ENCODE measurements at regions not wholly inside any gene's neighbourhood (a gene's known extent, or its start where the extent isn't known, plus 50 kb on each side); places are given as distances from the start of the nearest gene placed in this dataset.

DNA sequence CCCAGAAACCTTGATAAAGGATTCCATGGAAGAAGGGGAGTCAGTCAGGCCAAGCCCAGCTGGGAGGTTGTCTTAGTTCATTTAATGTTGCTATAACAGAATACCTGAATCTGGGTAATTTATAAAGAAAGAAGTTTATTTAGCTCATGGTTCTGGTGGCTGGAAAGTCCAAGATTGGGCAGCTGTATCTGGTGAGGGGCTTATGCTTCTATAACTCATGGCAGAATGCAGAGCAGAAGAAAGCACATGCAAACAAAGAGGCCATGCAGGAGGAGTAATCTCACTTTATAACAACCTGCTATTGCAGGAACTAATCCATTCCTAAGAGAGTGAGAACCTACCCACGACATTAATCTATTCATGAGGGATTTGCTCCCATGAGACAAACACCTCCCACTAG, 54.2 kb upstream of the ANKRD1 start:
- DNase-seq (ENCODE audit: low read depth) = no peak

DNA sequence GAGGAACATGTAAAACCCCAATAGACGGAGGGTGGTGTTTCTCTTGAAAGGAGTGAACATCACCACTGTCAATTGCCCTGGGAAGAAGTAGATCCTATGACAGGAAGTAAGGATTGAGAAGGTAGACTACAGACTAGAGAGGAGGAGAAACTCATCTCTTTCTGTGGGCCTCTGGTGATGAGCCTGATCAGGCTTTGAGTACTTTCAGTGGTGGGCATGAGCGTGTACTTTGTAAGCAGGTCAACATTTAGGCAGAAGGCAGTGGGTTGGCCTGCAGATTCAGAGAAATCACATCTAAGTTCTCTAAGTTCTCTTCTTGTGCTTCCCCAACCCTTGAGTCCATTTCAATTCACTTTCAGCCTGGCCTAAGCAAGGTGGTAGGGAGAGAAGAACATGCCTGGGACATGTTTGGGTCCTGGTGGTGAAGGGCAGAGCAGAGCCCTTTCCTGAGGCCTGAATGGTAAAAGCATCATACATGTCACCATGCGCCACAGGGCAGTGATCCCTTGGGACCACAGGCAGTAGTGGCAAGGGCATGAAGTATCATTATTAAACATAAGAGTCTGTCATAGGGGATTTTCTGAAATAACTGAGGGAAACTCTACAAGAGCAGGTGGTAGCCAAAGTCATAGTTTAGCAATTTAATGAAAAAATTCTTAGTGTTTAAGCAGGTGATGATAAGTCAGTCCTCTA, 56.4 kb upstream of the ANKRD1 start:
- DNase-seq (ENCODE audit: low read depth) = no peak

DNA sequence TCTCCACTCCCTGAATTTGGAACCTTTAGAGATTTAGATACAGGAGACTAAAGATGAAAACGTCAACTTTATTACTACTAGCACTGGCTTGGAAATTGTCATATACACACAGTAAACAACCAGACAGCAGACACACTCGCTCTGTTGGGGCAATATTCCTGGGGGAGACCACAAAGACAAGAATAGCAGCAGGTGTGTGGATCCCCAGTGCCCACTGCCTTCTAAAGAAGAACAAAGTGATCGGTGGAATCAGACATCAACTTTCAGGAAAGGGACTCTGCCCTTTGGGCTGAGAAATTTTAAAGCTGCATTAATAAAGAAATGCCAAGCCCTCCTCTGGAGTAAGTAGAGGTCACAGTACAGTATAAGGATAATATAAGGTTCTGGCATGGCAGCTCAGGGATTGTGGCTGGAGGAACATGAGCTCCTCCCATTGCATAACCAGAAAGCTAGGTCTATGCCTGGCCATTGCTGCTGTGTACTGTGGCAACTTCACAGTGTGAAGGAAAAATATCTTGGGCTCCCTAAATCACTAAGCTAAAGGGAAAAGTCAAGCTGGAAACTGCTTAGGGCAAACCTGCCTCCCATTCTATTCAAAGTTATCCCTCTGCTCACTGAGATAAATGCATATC, 57.1 kb upstream of the ANKRD1 start:
- no peak for DNase-seq (ENCODE audit: low read depth)

DNA sequence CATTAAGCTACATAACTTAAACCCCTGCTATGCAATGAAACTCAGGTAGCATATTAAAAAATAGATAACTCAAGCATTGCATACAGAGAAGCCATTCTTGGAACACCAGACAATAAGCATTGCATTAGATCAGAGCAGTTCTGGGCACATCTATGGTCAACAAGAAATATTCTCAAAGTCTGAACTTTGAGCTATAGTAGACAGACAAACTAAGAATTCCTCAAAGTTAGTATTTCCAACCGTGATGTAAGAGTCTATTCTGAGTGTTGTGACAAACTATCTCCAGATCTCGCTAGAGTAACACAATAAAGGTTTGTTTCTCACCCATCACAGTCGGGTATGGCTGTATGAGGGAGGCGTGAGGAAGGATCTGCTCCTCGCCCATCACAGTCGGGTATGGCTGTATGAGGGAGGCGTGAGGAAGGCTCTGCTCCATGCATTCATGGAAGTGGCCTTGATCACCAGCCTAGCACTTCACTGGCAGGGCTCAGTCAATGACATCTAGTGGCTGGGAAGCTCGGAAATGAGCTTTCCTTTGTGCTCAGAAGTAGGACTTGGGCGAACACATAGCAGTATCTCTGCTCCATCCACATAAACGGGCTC, 61.6 kb upstream of the ANKRD1 start:
- no peak for DNase-seq (ENCODE audit: low read depth)

DNA sequence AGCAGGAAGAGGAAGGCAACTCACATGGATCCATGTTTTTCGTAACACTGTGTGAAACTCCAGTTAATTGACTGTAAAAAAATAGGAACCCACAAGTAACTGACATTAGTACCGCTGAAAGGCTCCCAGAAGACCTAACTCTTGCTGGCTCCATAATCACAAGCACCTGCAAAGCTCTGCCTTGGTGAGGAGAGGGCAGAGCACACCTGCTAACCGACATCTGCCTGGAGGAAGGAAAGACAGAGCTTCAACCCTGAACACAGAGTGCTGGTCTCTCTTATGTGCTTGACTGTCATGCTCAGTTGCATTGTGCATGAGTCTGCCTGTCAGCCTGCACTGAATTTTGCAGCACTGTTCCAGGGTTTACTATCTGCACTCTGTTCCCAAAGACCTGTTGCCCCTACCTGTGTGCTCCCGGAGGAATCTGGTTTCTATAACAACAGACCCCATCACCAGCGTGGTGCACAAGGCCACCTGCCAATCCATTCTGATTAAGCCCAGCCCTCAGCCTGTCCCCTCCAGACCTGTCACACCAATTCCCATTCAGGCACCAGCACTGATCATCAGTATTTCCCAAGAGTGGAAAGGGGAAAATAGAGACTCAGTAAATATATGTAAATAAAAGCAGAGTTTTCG, 63.1 kb upstream of the ANKRD1 start:
- no peak for DNase-seq (ENCODE audit: low read depth)

DNA sequence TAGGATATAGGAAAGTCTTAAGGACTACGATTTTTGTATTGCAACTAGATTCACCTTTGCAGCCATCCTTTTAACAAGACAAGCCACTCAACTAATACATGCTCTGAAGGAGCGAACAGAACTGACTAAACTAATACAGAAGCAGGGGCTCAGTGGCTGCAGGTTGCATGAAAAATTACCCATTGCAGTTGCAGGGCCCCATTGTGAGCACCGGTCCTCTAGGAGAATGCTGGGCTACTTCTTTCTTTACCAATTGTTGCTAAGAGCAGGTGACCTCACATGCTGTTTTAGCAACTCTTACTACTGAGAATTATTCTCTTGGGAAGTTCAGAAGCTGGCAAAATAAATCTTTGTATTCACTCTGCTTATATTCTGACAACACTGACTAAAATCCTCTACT, 64.0 kb upstream of the ANKRD1 start:
- DNase-seq (ENCODE audit: low read depth) = no peak

DNA sequence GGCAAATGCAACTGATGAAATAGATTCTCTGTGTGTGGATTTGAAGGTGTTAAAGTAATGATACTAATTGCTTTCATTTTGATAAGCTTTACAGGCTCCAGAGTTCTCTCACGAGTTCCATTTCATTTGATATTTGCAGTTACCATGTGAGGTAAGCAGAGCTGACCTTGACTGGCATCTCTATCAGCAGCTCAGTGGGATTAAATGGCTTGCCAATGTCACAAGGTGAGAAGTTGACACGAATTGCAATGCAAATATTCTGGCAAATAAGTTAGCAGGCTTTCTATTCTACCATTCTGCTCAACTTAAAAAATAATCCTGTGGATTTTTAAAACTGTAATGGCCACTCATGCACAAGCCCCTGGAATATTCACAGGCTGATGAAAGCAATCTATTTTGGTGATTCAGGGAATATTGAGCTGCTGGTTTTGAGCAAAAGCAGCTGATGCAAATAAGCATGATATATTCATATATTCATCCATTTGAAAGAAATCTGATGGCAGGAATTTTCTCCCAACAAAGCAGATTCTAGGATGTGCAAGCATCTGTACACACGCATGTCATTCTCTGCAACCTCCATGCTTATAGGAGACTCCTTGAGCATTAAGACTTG, 64.5 kb upstream of the ANKRD1 start:
- no peak for DNase-seq (ENCODE audit: low read depth)

DNA sequence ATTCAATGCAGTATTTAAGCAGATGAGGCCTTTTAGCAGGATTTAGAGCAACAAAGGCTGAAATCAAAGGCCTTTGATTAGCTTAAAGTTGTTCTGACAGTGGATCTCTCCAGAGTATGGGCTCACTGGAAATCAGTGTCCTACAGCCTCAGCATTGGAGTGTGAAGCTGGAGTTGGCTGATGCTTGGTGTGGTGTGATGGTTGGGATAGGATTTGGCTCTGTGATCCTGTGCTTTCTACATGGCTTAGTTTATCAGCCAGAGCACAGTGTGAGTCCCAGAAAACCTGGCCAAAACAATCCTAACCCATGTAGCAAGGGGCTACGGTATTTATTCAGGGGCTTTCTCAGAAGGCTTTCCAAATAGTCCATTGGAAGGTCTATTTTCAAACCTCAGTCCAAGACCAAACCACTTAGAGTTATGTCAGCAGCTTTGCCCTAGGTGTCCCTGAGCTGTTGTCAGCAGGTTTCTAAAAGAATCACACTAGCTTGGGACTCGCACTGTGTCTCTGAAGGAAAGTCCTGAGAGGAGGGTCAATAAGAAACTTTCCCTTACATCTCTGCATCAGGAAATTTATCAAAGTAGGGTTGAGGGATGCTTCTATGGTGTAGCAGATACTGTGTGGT, 65.4 kb upstream of the ANKRD1 start:
- no peak for DNase-seq (ENCODE audit: low read depth)

DNA sequence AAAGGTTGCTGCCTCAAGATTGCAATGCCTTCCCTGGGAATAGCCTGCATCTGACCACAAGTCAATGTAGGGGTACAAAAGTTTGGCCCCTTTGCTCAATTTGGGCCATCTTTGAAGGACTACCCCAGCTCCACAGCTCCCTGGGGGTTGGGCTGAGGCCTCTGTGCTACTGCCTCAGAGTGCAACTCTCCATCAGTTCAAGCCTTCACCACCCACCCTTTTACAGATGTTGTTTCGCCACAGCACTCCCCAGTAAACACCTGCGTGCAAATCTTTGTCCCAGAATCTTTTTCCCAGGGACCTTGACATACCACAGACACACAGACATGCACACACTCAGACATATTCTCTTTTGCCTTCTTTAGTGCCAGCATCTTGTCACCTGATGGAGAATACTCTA, 66.0 kb upstream of the ANKRD1 start:
- DNase-seq (ENCODE audit: low read depth) = no peak

DNA sequence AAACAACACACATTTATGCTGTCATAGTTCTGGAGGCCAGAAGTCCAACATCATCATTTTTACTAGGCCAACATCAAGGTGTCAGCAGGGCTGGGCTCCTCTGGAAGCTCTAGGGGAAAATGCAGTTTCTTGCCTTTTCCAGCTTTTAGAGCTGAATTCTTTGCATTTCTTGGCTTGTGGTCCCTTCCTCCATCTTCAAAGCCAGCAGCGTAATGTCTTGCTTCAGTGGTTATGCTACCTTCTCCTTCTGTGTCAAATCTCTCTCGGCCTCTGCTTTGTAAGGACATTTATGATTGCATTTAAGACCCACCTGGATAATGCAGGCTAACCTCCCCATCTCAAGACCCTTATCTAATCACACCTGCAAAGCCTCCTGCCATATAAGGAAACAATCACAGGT, 66.5 kb upstream of the ANKRD1 start:
- no peak for DNase-seq (ENCODE audit: low read depth)

DNA sequence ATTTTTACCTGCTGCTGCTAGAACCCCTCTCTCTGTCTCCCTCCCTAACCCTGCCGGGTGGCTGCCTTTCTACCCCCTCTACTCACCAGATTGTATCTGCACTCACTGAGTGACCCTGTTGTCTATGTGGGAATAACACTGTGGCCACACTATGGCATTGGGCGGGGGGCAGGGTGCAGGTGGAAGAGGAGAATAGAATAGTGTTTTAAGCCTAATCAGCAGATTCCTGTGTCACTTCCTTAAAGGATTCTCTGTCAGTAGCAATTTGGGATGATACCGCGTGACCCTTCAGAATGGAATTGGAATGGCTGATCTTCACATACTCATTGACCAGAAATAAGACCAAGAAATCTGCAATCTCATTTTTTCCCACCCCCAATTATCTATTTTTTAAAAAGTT, 67.1 kb upstream of the ANKRD1 start:
- no peak for DNase-seq (ENCODE audit: low read depth)

DNA sequence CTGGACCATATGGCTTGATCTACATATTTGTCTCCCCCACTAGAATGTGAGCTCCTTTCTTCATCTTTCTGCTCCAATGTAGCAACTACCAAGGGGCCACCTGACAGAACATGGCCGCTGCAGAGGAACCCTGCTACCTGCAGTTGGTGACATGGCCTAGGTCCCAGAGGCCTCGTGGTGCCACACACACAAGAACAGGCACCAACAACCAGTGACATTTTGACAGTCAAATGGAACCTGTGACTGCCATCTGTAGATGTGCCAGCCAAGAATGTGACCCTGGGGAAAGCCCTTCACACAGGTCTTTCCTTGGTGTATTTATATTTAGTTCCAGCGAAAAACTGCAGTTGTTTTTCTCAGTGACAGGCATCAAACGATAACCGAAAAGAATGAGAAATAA, 67.9 kb upstream of the ANKRD1 start:
- DNase-seq (ENCODE audit: low read depth) = no peak

DNA sequence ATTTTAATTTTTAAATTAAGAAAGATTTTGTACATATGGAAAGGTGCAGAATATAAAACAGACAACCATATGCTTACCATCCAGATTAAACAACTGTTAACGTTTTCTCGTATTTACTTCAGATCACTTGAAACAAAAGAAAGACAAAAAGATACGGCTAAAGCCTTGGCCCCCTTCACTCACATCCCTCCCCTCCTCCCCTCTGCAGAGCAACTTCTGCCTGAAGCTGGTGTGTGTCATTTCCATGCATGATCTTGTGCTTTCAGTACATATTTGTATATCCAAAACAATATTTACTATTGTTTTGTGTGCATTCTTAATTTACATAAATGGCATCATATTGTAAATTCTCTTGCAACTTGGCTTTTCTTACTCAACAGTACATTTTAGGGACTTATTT, 68.5 kb upstream of the ANKRD1 start:
- DNase-seq (ENCODE audit: low read depth) = no peak

DNA sequence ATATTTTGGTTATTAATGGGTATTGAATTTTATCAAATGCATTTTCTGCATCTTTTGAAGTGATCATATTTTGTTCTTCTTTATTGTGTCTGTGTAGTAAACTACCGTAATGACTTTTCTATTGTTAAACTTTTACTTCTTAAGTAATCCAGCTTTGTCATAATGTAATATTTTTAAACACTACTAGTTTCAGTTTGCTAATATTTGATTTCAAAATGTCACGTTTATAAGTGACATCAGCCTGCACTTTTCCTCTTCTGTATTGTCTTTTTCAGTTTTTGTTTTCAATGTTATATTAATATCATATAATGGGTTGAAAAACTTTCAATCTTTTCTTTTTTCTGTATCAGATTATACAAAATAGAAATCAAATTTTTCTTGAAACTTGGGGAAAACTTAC, 71.6 kb upstream of the ANKRD1 start:
- no peak for DNase-seq (ENCODE audit: low read depth)

DNA sequence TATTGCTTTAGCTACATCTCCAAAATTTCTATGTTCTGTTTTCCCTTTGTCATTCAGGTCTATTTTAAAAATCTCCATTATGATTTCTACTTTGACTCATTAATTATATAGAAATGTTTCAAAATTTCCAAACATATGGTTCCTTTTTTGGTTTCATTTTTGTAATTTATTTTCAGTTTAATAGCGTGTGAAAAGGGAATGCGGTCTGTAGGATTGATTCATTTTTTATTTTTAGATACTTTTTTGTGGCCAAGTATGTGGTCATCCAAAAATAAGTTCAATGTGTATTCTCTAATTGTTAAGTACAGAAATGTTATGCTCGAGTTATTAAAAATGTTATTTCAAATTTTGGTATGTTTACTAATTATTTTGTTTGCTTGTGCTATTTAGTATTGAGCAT, 72.5 kb upstream of the ANKRD1 start:
- no peak for DNase-seq (ENCODE audit: low read depth)

DNA sequence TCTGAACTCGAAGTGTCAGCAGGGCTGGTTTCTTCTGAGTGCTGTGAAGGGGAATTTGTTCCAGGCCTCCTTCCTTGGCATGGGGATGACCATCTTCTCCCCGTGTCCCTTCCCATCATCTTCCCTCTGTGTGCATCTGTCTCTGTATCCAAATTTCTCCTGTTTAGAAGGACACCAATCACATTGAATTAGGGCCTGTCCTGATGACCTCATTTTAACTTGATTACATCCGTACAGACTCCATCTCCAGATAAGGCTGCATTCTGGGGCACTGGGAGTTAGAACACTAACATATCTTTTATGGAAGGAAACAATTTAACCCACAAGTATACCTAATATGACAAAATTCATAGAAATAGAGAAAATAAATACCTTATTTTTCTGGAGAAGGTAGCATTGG, 76.8 kb upstream of the ANKRD1 start:
- DNase-seq (ENCODE audit: low read depth) = peak; percentile 21

DNA sequence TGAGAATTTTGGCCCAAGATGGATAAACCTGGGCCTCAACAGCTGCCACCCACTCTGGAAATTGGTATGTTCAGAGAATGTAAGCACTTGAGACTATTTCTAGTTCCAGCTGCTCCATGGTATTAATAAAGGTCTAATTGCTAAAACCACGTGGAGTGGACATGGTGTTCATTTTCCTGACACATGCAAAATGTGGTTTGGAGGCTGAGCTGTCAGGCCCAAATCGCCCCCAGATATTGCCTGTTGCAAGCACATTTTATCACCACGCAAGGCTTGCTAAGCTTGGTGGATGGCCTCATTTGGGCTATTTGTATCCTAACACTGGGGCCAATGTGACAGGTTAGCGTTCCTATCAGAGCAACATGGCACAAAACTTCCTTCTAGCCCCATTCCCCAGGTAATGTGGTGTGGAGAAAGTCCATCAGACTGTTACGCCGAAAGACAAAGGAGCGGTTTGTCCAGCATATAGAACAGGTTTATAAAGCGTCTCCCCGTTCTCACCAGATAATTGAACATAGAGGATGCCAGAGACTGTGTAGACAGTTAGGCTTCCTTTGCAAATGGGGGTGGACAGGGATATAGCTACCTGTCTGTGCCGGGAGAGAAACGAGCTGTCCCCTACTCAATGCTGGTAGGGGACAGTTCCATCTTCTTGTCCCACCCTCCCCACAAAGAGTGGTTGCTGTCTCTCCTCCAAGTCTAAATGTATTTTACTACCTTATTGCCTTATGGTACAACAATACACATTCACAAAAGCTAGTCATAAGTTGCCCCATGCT, 78.0 kb upstream of the ANKRD1 start:
- DNase-seq (ENCODE audit: low read depth) = no peak

DNA sequence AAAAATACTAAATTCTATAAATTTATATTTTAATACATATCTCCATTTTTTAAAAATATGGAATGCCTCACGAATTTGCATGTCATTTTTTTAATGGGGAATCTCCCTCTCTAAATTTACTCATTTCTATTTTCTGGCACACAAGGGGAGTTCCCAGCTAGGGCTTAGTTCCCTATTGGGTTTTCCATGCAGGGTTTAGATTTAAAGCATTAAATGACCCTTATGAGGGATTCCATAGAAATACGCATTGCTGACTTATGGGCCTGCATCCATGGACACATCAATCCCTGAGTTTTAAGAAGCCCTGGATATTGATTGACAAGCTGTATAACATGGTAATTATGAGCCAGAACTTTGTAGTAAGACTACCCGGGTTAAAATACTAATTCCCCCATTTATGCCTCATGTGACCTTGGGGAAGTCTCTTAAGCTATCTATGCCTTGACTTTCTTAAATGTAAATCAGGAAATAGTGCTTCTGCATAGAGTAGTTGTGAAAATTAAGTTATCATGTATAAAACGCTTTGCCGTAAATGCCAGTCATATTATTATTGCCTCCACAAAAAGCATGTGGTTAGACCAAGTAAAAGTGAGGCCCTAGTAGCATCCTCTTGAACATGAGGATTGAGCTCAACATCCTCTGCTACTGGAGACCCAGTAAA, 78.8 kb upstream of the ANKRD1 start:
- no peak for DNase-seq (ENCODE audit: low read depth)

DNA sequence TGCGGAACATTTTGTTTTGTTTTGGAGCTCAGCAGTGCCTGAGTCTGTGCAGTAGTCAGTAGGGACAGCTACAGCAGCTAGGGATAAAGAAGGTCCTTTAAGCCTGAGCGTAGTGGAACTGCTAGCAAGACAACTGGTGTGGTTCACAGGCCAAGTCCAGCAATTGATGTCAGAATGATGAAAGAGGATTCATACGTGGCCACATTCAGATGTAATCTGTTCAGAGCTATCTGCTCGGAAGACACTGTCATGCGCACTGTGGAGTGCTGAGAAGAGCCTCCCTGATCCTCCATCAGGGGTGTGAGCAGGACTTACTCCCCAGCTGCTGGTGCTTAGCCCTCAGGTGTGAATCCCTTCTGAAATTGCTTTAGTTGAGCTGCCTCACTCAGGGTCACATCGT, 79.6 kb upstream of the ANKRD1 start:
- DNase-seq (ENCODE audit: low read depth) = no peak

DNA sequence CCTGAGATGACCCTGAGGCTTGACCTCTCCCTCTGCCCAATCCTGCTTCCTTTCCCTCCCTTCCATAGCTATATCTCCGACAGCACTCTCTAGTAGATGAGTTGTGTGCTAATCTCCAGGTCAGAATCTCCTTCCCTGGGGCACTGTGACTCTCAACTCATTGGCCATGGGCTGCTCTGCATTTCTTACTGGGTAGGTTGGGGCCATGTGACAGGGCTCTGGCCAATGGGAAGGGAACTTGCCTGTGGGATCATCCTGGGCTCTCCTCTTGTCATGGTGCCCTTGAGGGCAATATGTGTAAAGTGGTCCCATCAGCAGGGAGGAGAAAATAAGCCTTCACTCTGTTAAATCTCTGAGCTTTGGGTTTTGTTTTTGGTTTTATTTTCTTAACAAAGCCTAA, 80.1 kb upstream of the ANKRD1 start:
- no peak for DNase-seq (ENCODE audit: low read depth)

DNA sequence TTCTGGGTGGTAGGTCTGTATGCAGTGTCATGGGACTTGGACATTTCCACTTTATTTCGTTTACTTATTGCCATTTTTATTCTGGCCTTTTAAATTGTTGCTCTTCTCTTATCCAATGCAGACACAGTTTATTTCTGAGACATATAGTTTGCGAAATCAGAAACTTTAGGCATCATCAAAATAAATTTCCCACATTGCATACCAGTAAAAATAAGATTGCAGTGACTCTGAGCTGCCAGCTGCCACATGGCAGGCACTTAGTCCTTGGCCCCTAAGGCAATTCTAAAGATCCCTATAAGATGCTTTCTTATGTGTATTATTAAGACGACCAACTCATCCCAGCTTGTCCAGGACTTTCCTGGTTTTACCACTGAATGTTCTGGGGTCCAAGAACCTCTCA, 81.8 kb upstream of the ANKRD1 start:
- no peak for DNase-seq (ENCODE audit: low read depth)
